Duodenal mucosa (tissue), 2 donors: ENCODE measurements at regions not wholly inside any gene's neighbourhood (a gene's known extent, or its start where the extent isn't known, plus 50 kb on each side); places are given as distances from the start of the nearest gene placed in this dataset.

ENCODE experiments used
- H3K27ac ChIP-seq: one replicate; pipeline ENCODE4 v1.7.0; 2013; ENCODE audit warnings: low read depth, low read length
- H3K27me3 ChIP-seq, 2 donors: one replicate each; pipeline ENCODE4 v1.7.0; 2013; ENCODE audit warnings: low read length in 2 of 2, control low read depth in 1 of 2; ENCODE audit not compliant: insufficient read depth in 2 of 2, control insufficient read depth in 1 of 2
- H3K36me3 ChIP-seq, 2 donors: one replicate each; pipeline ENCODE4 v1.7.0; 2013; ENCODE audit warnings: low read length in 2 of 2, control low read depth in 1 of 2; ENCODE audit not compliant: insufficient read depth in 2 of 2, control insufficient read depth in 1 of 2
- H3K4me1 ChIP-seq, 2 donors: one replicate each; pipeline ENCODE4 v1.7.0; 2013; ENCODE audit warnings: low read length in 2 of 2, control low read depth in 1 of 2; ENCODE audit not compliant: insufficient read depth in 2 of 2, control insufficient read depth in 1 of 2
- H3K4me3 ChIP-seq, 2 donors: one replicate each; pipeline ENCODE4 v1.7.0; 2013; ENCODE audit warnings: low read length in 2 of 2, low read depth in 1 of 2
- H3K9ac ChIP-seq, 2 donors: one replicate each; pipeline ENCODE4 v1.7.0; 2013; ENCODE audit warnings: low read length in 2 of 2, low read depth in 1 of 2
- H3K9me3 ChIP-seq, 2 donors: one replicate each; pipeline ENCODE4 v1.7.0; 2013; ENCODE audit warnings: low read length in 2 of 2, control low read depth in 1 of 2; ENCODE audit not compliant: control insufficient read depth in 1 of 2

GRCh38 chr2:219919506-219919905 is 292.1 kb downstream of the SLC4A3 start:
- H3K4me1 ChIP-seq = no peaks in the 10 kb centered on the region
- H3K36me3 ChIP-seq = no peaks in the 10 kb centered on the region
- no peaks in the 10 kb centered on the region for H3K27me3 ChIP-seq
- H3K27ac ChIP-seq = no peak overlapping the region
- no peak overlapping the region for H3K4me3 ChIP-seq
- no peak overlapping the region for H3K9ac ChIP-seq
- H3K9me3 ChIP-seq = no peaks in the 10 kb centered on the region

DNA sequence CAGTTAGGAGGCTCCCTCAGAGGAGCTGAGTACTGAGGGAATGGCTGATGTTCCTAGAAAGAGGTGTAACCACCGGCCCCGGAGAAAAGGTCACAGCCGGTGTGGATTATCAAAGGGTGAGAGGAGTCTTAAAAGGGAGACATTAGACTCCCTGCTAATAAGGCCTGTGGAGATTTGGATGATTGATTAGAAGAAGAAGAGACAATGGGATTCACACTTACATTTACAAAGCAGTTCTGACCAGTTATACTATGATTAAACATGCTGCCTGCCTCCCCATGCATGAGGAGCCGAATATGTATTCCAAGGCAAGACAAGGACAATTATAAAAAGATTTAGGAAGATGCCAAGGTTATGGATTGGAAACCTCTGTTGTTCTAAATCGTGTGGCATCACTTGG is 302.4 kb downstream of the SLC4A3 start:
- no peak overlapping the region for H3K4me3 ChIP-seq
- no peaks in the 10 kb centered on the region for H3K36me3 ChIP-seq
- H3K27ac ChIP-seq = no peak overlapping the region
- no peaks in the 10 kb centered on the region for H3K4me1 ChIP-seq
- no peaks in the 10 kb centered on the region for H3K9me3 ChIP-seq
- no peak overlapping the region for H3K9ac ChIP-seq
- no peaks in the 10 kb centered on the region for H3K27me3 ChIP-seq

- Histone ChIP-seq H3K9ac (no peak overlapping the region), H3K4me3 (no peak overlapping the region), H3K4me1 (no peaks in the 10 kb centered on the region), H3K27me3 (no peaks in the 10 kb centered on the region), H3K9me3 (no peaks in the 10 kb centered on the region), H3K36me3 (no peaks in the 10 kb centered on the region), H3K27ac (no peak overlapping the region)
Observed at GRCh38 chr2:219939647-219940046, 312.2 kb downstream of the SLC4A3 start.

GRCh38 chr2:219944866-219945265 is 317.4 kb downstream of the SLC4A3 start:
- Histone ChIP-seq H3K27ac (no peak overlapping the region), H3K36me3 (no peaks in the 10 kb centered on the region), H3K4me3 (no peak overlapping the region), H3K9ac (no peak overlapping the region), H3K27me3 (no peaks in the 10 kb centered on the region), H3K4me1 (no peaks in the 10 kb centered on the region), H3K9me3 (no peaks in the 10 kb centered on the region)

DNA sequence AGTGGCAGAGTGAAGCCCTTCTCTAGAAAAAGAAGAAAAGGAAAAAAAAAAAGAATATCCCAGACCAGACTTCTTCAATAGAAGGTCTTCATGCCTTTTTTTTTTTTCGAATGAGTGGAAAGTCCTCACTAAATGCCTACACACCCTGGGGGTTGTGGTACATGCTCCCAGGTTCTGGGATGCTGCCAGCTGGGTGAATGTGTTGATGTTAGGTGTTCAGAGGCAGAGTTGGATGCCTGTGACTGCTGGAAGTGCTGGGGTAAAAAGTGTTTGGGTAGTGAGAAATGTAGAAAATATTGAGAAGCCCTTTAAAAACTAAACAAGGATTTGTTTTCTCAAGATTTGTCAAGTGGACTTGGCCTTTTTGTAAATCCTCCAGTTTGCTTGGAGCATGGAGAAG is 318.6 kb downstream of the SLC4A3 start:
- Histone ChIP-seq H3K4me1 (no peaks in the 10 kb centered on the region), H3K27ac (no peak overlapping the region), H3K9ac (no peak overlapping the region)

DNA sequence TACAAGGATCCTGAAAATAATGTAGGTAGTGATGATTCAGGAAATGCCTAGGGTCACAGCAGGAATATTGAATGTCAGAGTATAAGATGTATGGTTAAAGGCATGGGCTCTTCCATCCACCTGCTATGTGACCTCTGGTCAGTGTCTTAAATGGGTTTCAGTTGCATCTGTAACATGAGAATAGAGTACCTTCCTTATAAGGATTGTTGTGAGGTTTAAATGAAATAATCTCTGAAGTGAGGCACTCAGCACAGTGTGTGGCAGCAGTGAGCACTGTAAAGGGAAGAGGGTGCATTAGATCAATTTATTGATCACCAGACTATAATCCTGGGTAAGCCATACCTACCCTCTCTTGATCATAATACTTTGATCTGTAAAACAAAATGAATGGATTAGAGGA is 319.1 kb downstream of the SLC4A3 start:
- Histone ChIP-seq H3K27ac (no peak overlapping the region), H3K4me3 (no peak overlapping the region), H3K9ac (no peak overlapping the region), H3K4me1 (no peaks in the 10 kb centered on the region), H3K9me3 (no peaks in the 10 kb centered on the region), H3K36me3 (no peaks in the 10 kb centered on the region), H3K27me3 (no peaks in the 10 kb centered on the region)

More for the DNA sequence above, 318.6 kb downstream of the SLC4A3 start:
- Histone ChIP-seq H3K36me3 (no peaks in the 10 kb centered on the region), H3K4me3 (no peak overlapping the region), H3K9me3 (no peaks in the 10 kb centered on the region), H3K27me3 (no peaks in the 10 kb centered on the region)

DNA sequence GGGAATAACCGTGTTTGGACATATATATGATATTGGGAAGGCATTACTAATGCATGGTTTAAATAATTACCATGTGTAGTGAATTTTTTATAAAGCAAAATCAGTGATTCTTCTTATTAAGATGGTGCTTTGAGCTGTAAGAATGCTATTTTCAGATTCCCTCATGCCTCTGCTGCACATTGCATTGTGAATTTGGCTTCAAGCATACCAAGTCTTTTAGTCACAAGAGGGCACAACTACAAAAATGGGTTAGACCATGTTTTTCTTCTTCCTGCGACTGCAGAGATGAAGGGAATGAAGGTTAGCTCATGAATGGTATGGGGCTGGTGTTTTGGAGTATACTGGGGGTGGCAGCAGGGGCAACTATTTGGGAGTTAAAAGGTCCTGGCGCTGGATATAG is 320.1 kb downstream of the SLC4A3 start:
- Histone ChIP-seq H3K27me3 (no peaks in the 10 kb centered on the region), H3K27ac (no peak overlapping the region)

GRCh38 chr2:219949053-219949452 is 321.6 kb downstream of the SLC4A3 start:
- Histone ChIP-seq H3K27me3 (no peaks in the 10 kb centered on the region), H3K27ac (no peak overlapping the region), H3K9me3 (no peaks in the 10 kb centered on the region), H3K9ac (no peak overlapping the region), H3K4me3 (no peak overlapping the region), H3K36me3 (no peaks in the 10 kb centered on the region), H3K4me1 (no peaks in the 10 kb centered on the region)

More for the DNA sequence above, 320.1 kb downstream of the SLC4A3 start:
- H3K4me1 ChIP-seq = no peaks in the 10 kb centered on the region
- H3K36me3 ChIP-seq = no peaks in the 10 kb centered on the region
- H3K4me3 ChIP-seq = no peak overlapping the region
- no peak overlapping the region for H3K9ac ChIP-seq
- H3K9me3 ChIP-seq = no peaks in the 10 kb centered on the region

DNA sequence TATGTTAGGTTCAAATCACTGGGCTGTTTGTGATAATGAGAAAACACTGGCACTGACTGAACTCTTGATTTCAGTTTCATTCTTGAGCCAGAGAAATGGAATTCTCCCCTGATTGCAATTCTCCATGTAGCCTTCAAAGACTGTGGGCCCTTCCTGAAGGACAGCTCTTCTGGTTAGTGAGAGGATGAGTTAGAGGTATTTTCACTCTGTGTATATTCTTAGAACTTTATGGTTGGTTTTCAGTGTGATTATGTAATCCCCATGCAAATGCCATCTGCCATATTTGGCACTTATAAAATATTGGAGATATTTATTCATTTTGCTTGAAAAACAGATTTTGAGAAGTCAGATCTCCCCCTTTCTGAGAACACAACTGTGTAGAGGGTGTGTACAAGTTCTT is 323.7 kb downstream of the SLC4A3 start:
- no peaks in the 10 kb centered on the region for H3K9me3 ChIP-seq

DNA sequence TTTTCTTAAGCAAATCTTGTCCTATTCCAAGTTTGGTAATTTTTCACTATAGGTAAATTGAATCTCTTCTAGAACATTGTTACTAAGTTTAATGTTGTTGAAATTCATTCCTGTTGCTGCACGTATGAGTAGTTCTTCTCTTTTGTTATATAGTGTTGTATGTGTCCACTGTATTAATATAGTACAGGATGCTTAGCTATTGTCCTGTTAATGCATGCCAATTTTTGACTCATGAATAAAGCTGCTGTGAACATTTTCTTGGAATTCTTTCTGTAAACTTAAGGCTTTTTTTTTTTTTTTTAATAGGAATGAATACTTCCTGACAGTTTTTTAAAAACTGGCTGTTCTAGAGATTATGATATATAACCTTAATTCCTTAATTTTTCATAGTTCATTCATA is 326.9 kb downstream of the SLC4A3 start:
- Histone ChIP-seq H3K9me3 (no peaks in the 10 kb centered on the region), H3K4me3 (no peak overlapping the region), H3K9ac (no peak overlapping the region), H3K27ac (no peak overlapping the region), H3K36me3 (no peaks in the 10 kb centered on the region), H3K27me3 (no peaks in the 10 kb centered on the region), H3K4me1 (no peaks in the 10 kb centered on the region)

More for the DNA sequence above, 323.7 kb downstream of the SLC4A3 start:
- H3K9ac ChIP-seq = no peak overlapping the region
- no peaks in the 10 kb centered on the region for H3K4me1 ChIP-seq
- H3K27me3 ChIP-seq = no peaks in the 10 kb centered on the region
- no peak overlapping the region for H3K4me3 ChIP-seq
- no peaks in the 10 kb centered on the region for H3K36me3 ChIP-seq
- H3K27ac ChIP-seq = no peak overlapping the region

DNA sequence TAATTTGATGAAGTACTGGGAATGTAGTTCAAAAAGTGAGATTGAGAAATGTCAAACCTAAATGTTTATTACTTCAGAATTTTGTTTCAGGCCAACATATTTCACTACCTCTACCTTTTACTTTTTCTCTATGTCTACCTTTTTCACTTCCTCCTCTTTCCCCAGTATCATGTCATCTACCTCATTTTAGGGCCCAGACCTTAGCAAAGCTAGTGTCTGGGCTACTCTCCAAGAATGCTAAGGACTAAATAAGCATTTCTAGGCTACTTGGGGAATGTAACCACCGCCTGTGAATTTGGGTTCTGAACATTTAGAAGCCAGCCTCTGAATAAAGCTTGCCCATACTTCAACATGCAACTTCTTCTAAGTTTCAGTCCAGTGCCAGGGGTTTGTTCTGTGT is 330.4 kb downstream of the SLC4A3 start:
- H3K27ac ChIP-seq = no peak overlapping the region
- H3K9ac ChIP-seq = no peak overlapping the region
- no peak overlapping the region for H3K4me3 ChIP-seq
- H3K9me3 ChIP-seq = no peaks in the 10 kb centered on the region
- no peaks in the 10 kb centered on the region for H3K36me3 ChIP-seq
- no peaks in the 10 kb centered on the region for H3K4me1 ChIP-seq
- H3K27me3 ChIP-seq = no peaks in the 10 kb centered on the region
